A673 (cell line): ENCODE measurements at regions not wholly inside any gene's neighbourhood (a gene's known extent, or its start where the extent isn't known, plus 50 kb on each side); places are given as distances from the start of the nearest gene placed in this dataset.

ENCODE experiments used
- EZH2 ChIP-seq: fragments of 200-600 bp; sonication (generic); IDR thresholded peaks from 2 replicates; pipeline ENCODE4 v1.6.1; 2017; ENCODE audit warnings: borderline replicate concordance, low read depth, mild to moderate bottlenecking, mixed read lengths, antibody characterized with exemption, low read length; ENCODE audit not compliant: poor library complexity, severe bottlenecking
- TF ChIP-seq, protein P1 (sequence below): fragments of 300-800, 200-600 bp; sonication (generic); conservative IDR thresholded peaks from 2 replicates; pipeline ENCODE4 v1.5.1; 2017; ENCODE audit warnings: low read depth, mild to moderate bottlenecking, antibody characterized with exemption, low read length, moderate library complexity, mixed read lengths

DNA sequence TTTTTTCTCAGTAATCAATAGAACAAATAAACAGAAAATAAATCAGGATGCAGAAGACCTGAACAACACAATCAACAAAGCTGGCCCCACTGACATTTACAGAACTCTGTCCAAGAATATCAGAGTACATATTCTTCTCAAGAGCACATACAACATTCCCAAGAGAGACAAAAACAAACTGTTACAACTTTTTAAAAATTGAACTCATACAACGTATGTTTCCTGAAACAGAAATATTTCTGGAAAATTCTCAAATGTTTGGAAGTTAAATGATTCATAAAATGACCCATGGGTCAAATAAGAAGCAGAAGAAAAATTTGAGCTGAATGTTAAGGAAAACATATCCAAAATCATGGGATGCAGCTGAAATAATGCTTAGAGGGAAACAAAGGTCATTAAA is 93.9 kb upstream of the VIPR2 start:
- TF ChIP-seq, protein P1, sequence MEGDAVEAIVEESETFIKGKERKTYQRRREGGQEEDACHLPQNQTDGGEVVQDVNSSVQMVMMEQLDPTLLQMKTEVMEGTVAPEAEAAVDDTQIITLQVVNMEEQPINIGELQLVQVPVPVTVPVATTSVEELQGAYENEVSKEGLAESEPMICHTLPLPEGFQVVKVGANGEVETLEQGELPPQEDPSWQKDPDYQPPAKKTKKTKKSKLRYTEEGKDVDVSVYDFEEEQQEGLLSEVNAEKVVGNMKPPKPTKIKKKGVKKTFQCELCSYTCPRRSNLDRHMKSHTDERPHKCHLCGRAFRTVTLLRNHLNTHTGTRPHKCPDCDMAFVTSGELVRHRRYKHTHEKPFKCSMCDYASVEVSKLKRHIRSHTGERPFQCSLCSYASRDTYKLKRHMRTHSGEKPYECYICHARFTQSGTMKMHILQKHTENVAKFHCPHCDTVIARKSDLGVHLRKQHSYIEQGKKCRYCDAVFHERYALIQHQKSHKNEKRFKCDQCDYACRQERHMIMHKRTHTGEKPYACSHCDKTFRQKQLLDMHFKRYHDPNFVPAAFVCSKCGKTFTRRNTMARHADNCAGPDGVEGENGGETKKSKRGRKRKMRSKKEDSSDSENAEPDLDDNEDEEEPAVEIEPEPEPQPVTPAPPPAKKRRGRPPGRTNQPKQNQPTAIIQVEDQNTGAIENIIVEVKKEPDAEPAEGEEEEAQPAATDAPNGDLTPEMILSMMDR: no peak
- TF ChIP-seq EZH2: no peak
